ENCODE measurements at regions not wholly inside any gene's neighbourhood (a gene's known extent, or its start where the extent isn't known, plus 50 kb on each side); places are given as distances from the start of the nearest gene placed in this dataset.

- TF ChIP-seq POLR2A (IDR thresholded peaks at IDR 0.05) (no peak), EP300 (IDR thresholded peaks at IDR 0.05) (no peak)
Observed at GRCh38 chr10:111493024-111493625, 416.3 kb downstream of the ADRA2A start.

Data from sigmoid colon (tissue), 4 donors.